ENCODE measurements at regions not wholly inside any gene's neighbourhood (a gene's known extent, or its start where the extent isn't known, plus 50 kb on each side); places are given as distances from the start of the nearest gene placed in this dataset.

- TF ChIP-seq POLR2AphosphoS5 (IDR thresholded peaks at IDR 0.05) (no peak), CTCF (IDR thresholded peaks at IDR 0.05) (no peak), EP300 (IDR thresholded peaks at IDR 0.05) (no peak), POLR2A (IDR thresholded peaks at IDR 0.05) (no peak)
- H3K9me3 ChIP-seq, result no peaks in the 10 kb centered on the region
- WGBS, 2 donors (ENCODE audit: low coverage in 1 of 2), result 40 to 59% methylated on average over 6 of the region's 6 CpGs
- no peaks in the 10 kb centered on the region for H3K36me3 ChIP-seq
- ATAC-seq, result no peak
- H3K27me3 ChIP-seq, result no peaks in the 10 kb centered on the region
- peaks cover 0 to 7% (median 0%) of the 10 kb centered on the region in 3 donors for H3K4me1 ChIP-seq
- H3K27ac ChIP-seq, result no peak overlapping the region
- H3K4me3 ChIP-seq, result no peak overlapping the region
Observed at GRCh38 chr4:110904435-110905065, 281.7 kb upstream of the PITX2 start.

DNA sequence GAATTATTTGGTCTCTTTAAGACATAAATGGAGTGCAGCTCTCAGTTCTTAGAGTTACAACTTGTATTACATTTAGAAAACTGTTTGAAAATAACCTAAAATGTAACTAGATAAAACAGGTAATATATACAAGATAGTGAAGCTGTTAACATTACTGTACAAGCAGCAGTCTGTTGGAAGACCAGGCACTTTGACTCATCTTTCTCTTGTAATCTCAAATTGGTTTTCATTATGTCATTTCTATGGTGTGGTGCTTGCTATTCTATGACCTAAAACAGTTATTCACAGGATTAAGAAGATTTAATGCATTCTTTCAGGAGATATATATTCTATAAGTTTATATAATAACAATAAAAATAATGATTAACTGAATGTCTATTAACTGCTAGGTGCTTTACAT lies 282.5 kb upstream of the PITX2 start:
- H3K27me3 ChIP-seq, result no peaks in the 10 kb centered on the region
- H3K4me1 ChIP-seq, result no peaks in the 10 kb centered on the region
- H3K4me3 ChIP-seq, result no peak overlapping the region
- ATAC-seq, result no peak
- H3K27ac ChIP-seq, result no peak overlapping the region
- no peaks in the 10 kb centered on the region for H3K36me3 ChIP-seq
- no peaks in the 10 kb centered on the region for H3K9me3 ChIP-seq
- TF ChIP-seq CTCF (IDR thresholded peaks at IDR 0.05) (no peak), EP300 (IDR thresholded peaks at IDR 0.05) (no peak), POLR2A (IDR thresholded peaks at IDR 0.05) (no peak), POLR2AphosphoS5 (IDR thresholded peaks at IDR 0.05) (no peak)

DNA sequence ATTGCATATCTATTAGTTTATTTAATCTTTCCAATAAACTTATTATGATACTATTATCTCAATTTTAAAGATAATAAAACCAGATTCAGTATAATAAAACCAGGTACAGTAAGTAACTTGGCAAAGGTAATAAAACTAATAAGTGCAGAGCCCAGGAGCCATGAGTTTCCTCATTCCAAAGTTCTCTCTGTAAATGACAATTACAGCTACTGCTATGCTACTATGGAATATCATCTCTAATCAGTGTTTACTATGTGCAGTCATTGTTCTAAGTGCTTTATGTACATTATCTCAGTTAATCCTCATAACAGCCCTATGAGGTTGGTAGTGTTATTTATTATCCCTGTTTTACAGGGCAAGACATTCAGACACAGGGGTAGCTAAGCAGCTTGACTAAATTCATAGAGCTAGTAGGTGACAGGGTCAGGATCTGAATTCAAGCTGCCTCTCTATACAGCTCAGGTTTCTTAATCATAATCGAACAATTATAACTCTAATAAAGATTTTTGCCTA lies 285.0 kb upstream of the PITX2 start:
- WGBS, 2 donors (ENCODE audit: low coverage in 1 of 2), result 71 to 80% methylated on average over 1 of the region's 1 CpG
- no peak for TF ChIP-seq CTCF (IDR thresholded peaks at IDR 0.05)
- TF ChIP-seq POLR2A (IDR thresholded peaks at IDR 0.05), result no peak
- TF ChIP-seq EP300 (IDR thresholded peaks at IDR 0.05), result no peak
- TF ChIP-seq POLR2AphosphoS5 (IDR thresholded peaks at IDR 0.05), result no peak
- ATAC-seq, result no peak

GRCh38 chr4:110914791-110915190 lies 291.9 kb upstream of the PITX2 start:
- Histone ChIP-seq H3K4me1 (no peaks in the 10 kb centered on the region), H3K27me3 (no peaks in the 10 kb centered on the region), H3K9me3 (no peaks in the 10 kb centered on the region), H3K27ac (no peak overlapping the region), H3K4me3 (no peak overlapping the region), H3K36me3 (no peaks in the 10 kb centered on the region)
- 68 to 90% methylated on average over 2 to 3 of the region's 3 CpGs for WGBS, 2 donors (ENCODE audit: low coverage in 1 of 2)
- TF ChIP-seq EP300 (IDR thresholded peaks at IDR 0.05) (no peak), POLR2AphosphoS5 (IDR thresholded peaks at IDR 0.05) (no peak), CTCF (IDR thresholded peaks at IDR 0.05) (no peak), POLR2A (IDR thresholded peaks at IDR 0.05) (no peak)
- no peak for ATAC-seq

More for the DNA sequence above, 285.0 kb upstream of the PITX2 start:
- no peaks in the 10 kb centered on the region for H3K36me3 ChIP-seq
- H3K27me3 ChIP-seq, result no peaks in the 10 kb centered on the region
- no peak overlapping the region for H3K4me3 ChIP-seq
- no peak overlapping the region for H3K27ac ChIP-seq
- no peaks in the 10 kb centered on the region for H3K9me3 ChIP-seq
- no peaks in the 10 kb centered on the region for H3K4me1 ChIP-seq

GRCh38 chr4:110915301-110915700 lies 292.4 kb upstream of the PITX2 start:
- Histone ChIP-seq H3K27me3 (no peaks in the 10 kb centered on the region), H3K36me3 (no peaks in the 10 kb centered on the region), H3K4me1 (no peaks in the 10 kb centered on the region), H3K27ac (no peak overlapping the region), H3K4me3 (no peak overlapping the region), H3K9me3 (no peaks in the 10 kb centered on the region)
- no peak for ATAC-seq
- no peak for TF ChIP-seq EP300 (IDR thresholded peaks at IDR 0.05)
- no peak for TF ChIP-seq POLR2AphosphoS5 (IDR thresholded peaks at IDR 0.05)
- no peak for TF ChIP-seq CTCF (IDR thresholded peaks at IDR 0.05)
- TF ChIP-seq POLR2A (IDR thresholded peaks at IDR 0.05), result no peak
- 63 to 83% methylated on average over 1 to 3 of the region's 3 CpGs for WGBS, 2 donors (ENCODE audit: low coverage in 1 of 2)
